ENCODE measurements at regions not wholly inside any gene's neighbourhood (a gene's known extent, or its start where the extent isn't known, plus 50 kb on each side); places are given as distances from the start of the nearest gene placed in this dataset.

DNA sequence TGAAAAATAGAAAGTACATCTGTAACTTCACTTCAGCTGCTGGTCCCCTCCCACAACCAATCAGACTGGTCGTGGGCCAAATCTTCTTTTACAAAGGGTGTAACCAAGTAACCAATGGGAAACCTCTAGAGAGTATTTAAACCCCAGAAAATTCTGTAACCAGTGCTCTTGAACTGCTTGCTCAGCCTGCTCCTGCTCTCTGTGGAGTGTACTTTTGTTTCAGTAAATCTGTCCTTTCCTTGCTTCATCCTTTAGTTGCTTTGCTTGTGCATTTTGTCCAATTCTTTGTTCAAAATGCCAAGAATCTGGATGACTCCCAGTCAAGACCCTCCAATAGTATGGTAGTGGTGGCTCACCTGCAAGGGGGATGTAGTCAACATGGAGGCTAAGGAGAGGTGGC, 489.1 kb downstream of the FUT8 start:
- no peak overlapping the region for H3K4me3 ChIP-seq (ENCODE audit: low read length)
- TF ChIP-seq, protein P1, sequence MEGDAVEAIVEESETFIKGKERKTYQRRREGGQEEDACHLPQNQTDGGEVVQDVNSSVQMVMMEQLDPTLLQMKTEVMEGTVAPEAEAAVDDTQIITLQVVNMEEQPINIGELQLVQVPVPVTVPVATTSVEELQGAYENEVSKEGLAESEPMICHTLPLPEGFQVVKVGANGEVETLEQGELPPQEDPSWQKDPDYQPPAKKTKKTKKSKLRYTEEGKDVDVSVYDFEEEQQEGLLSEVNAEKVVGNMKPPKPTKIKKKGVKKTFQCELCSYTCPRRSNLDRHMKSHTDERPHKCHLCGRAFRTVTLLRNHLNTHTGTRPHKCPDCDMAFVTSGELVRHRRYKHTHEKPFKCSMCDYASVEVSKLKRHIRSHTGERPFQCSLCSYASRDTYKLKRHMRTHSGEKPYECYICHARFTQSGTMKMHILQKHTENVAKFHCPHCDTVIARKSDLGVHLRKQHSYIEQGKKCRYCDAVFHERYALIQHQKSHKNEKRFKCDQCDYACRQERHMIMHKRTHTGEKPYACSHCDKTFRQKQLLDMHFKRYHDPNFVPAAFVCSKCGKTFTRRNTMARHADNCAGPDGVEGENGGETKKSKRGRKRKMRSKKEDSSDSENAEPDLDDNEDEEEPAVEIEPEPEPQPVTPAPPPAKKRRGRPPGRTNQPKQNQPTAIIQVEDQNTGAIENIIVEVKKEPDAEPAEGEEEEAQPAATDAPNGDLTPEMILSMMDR (IDR thresholded peaks at IDR 0.05; ENCODE audit: low read depth, low read length), result no peak
- TF ChIP-seq EZH2phosphoT487 (IDR thresholded peaks at IDR 0.05; ENCODE audit: low read depth), result no peak
- H3K79me2 ChIP-seq (ENCODE audit: low read length), result no peaks in the 10 kb centered on the region
- H3K27ac ChIP-seq (ENCODE audit: low read length), result no peak overlapping the region
- no peak overlapping the region for H2AFZ ChIP-seq (ENCODE audit: low read depth, low read length)
- H3K27me3 ChIP-seq (ENCODE audit: low read depth, low read length), result 0 out of 2 replicates have a peak, but pooled peaks cover 3% of the 10 kb centered on the region
- H3K9me3 ChIP-seq (ENCODE audit: insufficient read depth, low read length), result no peaks in the 10 kb centered on the region
- H3K9ac ChIP-seq (ENCODE audit: low read length), result no peak overlapping the region
- no peak overlapping the region for H3K4me2 ChIP-seq (ENCODE audit: low read length)
- no peaks in the 10 kb centered on the region for H3K36me3 ChIP-seq (replicated peaks; ENCODE audit: low read depth, low read length)
- H4K20me1 ChIP-seq (ENCODE audit: insufficient read depth, low read length), result no peaks in the 10 kb centered on the region
- H3K4me1 ChIP-seq (ENCODE audit: low read length), result no peaks in the 10 kb centered on the region

DNA sequence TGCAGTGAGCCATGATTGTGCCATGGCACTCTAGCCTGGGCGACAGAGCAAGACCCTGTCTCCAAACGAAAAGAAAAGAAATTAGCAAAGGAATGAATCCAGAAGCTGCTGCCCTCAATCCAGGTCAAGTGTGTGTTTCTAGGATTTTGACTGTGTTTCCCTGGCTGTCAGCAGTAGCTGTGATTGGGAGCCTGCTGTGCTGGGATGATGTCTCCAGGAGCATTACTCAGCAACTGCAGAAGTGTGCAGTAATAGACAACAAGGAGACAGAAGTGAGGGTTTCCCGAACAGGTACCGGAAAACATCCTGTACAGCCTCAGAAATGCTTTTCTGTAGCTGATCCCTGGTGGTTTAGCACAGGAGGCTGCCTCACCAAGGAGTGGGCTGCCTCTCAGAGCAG, 492.5 kb downstream of the FUT8 start:
- H3K9me3 ChIP-seq (ENCODE audit: insufficient read depth, low read length), result no peaks in the 10 kb centered on the region
- no peaks in the 10 kb centered on the region for H3K36me3 ChIP-seq (replicated peaks; ENCODE audit: low read depth, low read length)
- H4K20me1 ChIP-seq (ENCODE audit: insufficient read depth, low read length), result no peaks in the 10 kb centered on the region
- H3K9ac ChIP-seq (ENCODE audit: low read length), result no peak overlapping the region
- no peaks in the 10 kb centered on the region for H3K4me1 ChIP-seq (ENCODE audit: low read length)
- TF ChIP-seq, protein P1 (IDR thresholded peaks at IDR 0.05; ENCODE audit: low read depth, low read length), result no peak
- TF ChIP-seq EZH2phosphoT487 (IDR thresholded peaks at IDR 0.05; ENCODE audit: low read depth), result no peak
- no peak overlapping the region for H3K27ac ChIP-seq (ENCODE audit: low read length)
- H3K79me2 ChIP-seq (ENCODE audit: low read length), result no peaks in the 10 kb centered on the region
- no peak overlapping the region for H2AFZ ChIP-seq (ENCODE audit: low read depth, low read length)
- H3K27me3 ChIP-seq (ENCODE audit: low read depth, low read length), result 0 out of 2 replicates have a peak, but pooled peaks cover 3% of the 10 kb centered on the region
- no peak overlapping the region for H3K4me2 ChIP-seq (ENCODE audit: low read length)
- H3K4me3 ChIP-seq (ENCODE audit: low read length), result no peak overlapping the region

DNA sequence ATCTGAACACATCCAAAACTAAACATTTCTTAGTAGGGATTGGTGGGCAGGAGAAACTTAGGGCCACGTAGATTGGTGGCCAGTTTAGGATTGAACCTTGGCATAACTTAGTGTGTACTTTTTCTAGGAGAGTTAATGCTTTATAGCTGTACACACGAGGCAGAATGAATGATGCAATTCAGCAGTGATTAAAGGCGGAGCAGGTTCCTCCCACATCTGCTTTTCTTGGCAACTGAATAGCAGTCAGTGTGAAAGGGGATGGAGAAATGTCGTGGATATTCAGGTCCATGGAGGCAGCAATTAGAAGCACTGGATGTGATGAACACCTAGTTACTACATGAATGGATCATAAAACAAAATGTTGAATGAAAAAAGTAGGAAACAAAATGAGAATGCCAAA, 493.8 kb downstream of the FUT8 start:
- 0 out of 2 replicates have a peak, but pooled peaks cover 3% of the 10 kb centered on the region for H3K27me3 ChIP-seq (ENCODE audit: low read depth, low read length)
- H3K4me1 ChIP-seq (ENCODE audit: low read length), result no peaks in the 10 kb centered on the region
- TF ChIP-seq, protein P1 (IDR thresholded peaks at IDR 0.05; ENCODE audit: low read depth, low read length), result no peak
- TF ChIP-seq EZH2phosphoT487 (IDR thresholded peaks at IDR 0.05; ENCODE audit: low read depth), result no peak
- H4K20me1 ChIP-seq (ENCODE audit: insufficient read depth, low read length), result no peaks in the 10 kb centered on the region
- no peak overlapping the region for H3K9ac ChIP-seq (ENCODE audit: low read length)
- H3K4me3 ChIP-seq (ENCODE audit: low read length), result no peak overlapping the region
- no peak overlapping the region for H2AFZ ChIP-seq (ENCODE audit: low read depth, low read length)
- no peaks in the 10 kb centered on the region for H3K79me2 ChIP-seq (ENCODE audit: low read length)
- no peaks in the 10 kb centered on the region for H3K9me3 ChIP-seq (ENCODE audit: insufficient read depth, low read length)
- no peak overlapping the region for H3K4me2 ChIP-seq (ENCODE audit: low read length)
- no peaks in the 10 kb centered on the region for H3K36me3 ChIP-seq (replicated peaks; ENCODE audit: low read depth, low read length)
- no peak overlapping the region for H3K27ac ChIP-seq (ENCODE audit: low read length)

DNA sequence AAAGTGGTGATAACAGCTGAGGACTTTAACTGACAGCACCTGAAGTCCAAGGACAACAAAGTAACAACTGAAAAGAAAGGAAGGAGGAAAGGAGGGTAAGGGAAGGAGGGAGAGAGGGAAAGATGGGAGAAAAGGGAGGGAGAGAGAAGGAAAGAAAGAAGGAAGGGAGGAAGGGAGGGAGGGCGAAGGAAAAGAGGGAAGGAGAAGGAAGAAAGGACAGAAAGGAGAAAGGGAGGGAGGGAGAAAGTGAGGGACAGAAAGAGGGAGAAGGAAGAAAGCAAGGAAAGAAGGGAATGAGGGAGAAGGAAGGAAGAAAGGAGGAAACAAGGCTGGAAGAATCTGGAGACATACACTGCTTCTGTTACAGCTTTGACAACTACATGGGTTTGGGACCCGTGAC, 494.4 kb downstream of the FUT8 start:
- Histone ChIP-seq H4K20me1 (ENCODE audit: insufficient read depth, low read length) (no peaks in the 10 kb centered on the region), H3K79me2 (ENCODE audit: low read length) (no peaks in the 10 kb centered on the region), H3K9me3 (ENCODE audit: insufficient read depth, low read length) (no peaks in the 10 kb centered on the region), H3K4me3 (ENCODE audit: low read length) (no peak overlapping the region), H3K27ac (ENCODE audit: low read length) (no peak overlapping the region), H2AFZ (ENCODE audit: low read depth, low read length) (no peak overlapping the region), H3K27me3 (ENCODE audit: low read depth, low read length) (0 out of 2 replicates have a peak, but pooled peaks cover 3% of the 10 kb centered on the region), H3K36me3 (replicated peaks; ENCODE audit: low read depth, low read length) (no peaks in the 10 kb centered on the region), H3K4me2 (ENCODE audit: low read length) (no peak overlapping the region), H3K4me1 (ENCODE audit: low read length) (no peaks in the 10 kb centered on the region), H3K9ac (ENCODE audit: low read length) (no peak overlapping the region)
- TF ChIP-seq, protein P1 (IDR thresholded peaks at IDR 0.05; ENCODE audit: low read depth, low read length), result no peak
- TF ChIP-seq EZH2phosphoT487 (IDR thresholded peaks at IDR 0.05; ENCODE audit: low read depth), result no peak
